ENCODE measurements at regions not wholly inside any gene's neighbourhood (a gene's known extent, or its start where the extent isn't known, plus 50 kb on each side); places are given as distances from the start of the nearest gene placed in this dataset.

GRCh38 chr10:111705021-111705420 is 478.5 kb downstream of the GPAM start:
- no peak for TF ChIP-seq CTCF (IDR thresholded peaks at IDR 0.05)
- no peak for TF ChIP-seq POLR2A (IDR thresholded peaks at IDR 0.05)
